A549 (cell line): ENCODE measurements at regions not wholly inside any gene's neighbourhood (a gene's known extent, or its start where the extent isn't known, plus 50 kb on each side); places are given as distances from the start of the nearest gene placed in this dataset.

Source experiments
- ATAC-seq, 2 experiments: fragments of 200-7000 bp in 1 of 2; fragments of >200 bp in 1 of 2; cut with Nextera tagmentation in 1 of 2; cut with Tn5 transposase in 1 of 2; 3 replicates each; pipeline versions ENCODE4 v1.8.0 to v1.9.1; 2018 to 2020; ENCODE audit warnings: mild to moderate bottlenecking in 1 of 2, moderate library complexity in 1 of 2
- CTCF ChIA-PET: fragments of 300-600 bp; sonication (Branson Sonifier 250); formaldehyde crosslinking; extraction: SDS; loops from one replicate; lab custom pipeline; 2021; ENCODE audit warnings: antibody characterized with exemption, inconsistent platforms; lab: Yijun Ruan, JAX
- POLR2A ChIA-PET: fragments of 350-600 bp; formaldehyde crosslinking; extraction: SDS; loops from one replicate; lab custom pipeline; 2021; ENCODE audit warnings: antibody characterized with exemption, inconsistent platforms; lab: Yijun Ruan, JAX
- DNase-seq, 2 experiments: peaks; one replicate each; pipeline versions ENCODE4 v3.0.0 to v3.0.0-alpha.2; 2011 to 2016; ENCODE audit warnings: low read depth in 1 of 2, low spot score in 1 of 2
- FAIRE-seq: peaks from 2 replicates; lab custom pipeline; 2011; peaks lifted over from hg19 to GRCh38; lab: Jason Lieb, UNC
- H3K27ac ChIP-seq, 2 experiments: fragments of >200 bp; sonication (Bioruptor Twin); formaldehyde crosslinking; 3 replicates each; pipeline ENCODE4 v1.5.1; 2016 to 2017
- H3K4me1 ChIP-seq: fragments of >200 bp; sonication (Bioruptor Twin); formaldehyde crosslinking; 3 replicates; pipeline ENCODE4 v1.6.1; 2016
- H3K4me2 ChIP-seq: fragments of >200 bp; sonication (Bioruptor Twin); formaldehyde crosslinking; 3 replicates; pipeline ENCODE4 v1.6.1; 2016
- H3K4me3 ChIP-seq: fragments of >200 bp; sonication (Bioruptor Twin); formaldehyde crosslinking; 3 replicates; pipeline ENCODE4 v1.5.1; 2016
- H3K9me3 ChIP-seq: fragments of >200 bp; sonication (Bioruptor Twin); formaldehyde crosslinking; 3 replicates; pipeline ENCODE4 v1.6.1; 2016
- BHLHE40 ChIP-seq: IDR thresholded peaks from 2 replicates; pipeline ENCODE4 v1.6.1; 2012; ENCODE audit warnings: low read depth, low read length, inconsistent platforms
- CBX2 ChIP-seq: fragments of 200-600 bp; sonication (generic); IDR thresholded peaks from 2 replicates; pipeline ENCODE4 v1.6.1; 2016; ENCODE audit warnings: low read depth, mild to moderate bottlenecking, borderline replicate concordance
- CEBPB ChIP-seq, 2 experiments: fragments of >200 bp in 1 of 2; sonication (Bioruptor Twin) in 1 of 2; formaldehyde crosslinking in 1 of 2; IDR thresholded peaks; 2 replicates each; pipeline ENCODE4 v1.6.1; 2012 to 2016
- CHD2 ChIP-seq: fragments of 150-350 bp; IDR thresholded peaks from 2 replicates; pipeline ENCODE4 v1.6.1; 2014; ENCODE audit warnings: low read length; ENCODE audit not compliant: partially characterized antibody
- EHF ChIP-seq: fragments of 250-450 bp; sonication (Bioruptor Pico); IDR thresholded peaks from 2 replicates; pipeline ENCODE4 v1.5.0; 2020; ENCODE audit warnings: mild to moderate bottlenecking
- EHMT2 ChIP-seq: fragments of 200-600 bp; sonication (generic); IDR thresholded peaks from 2 replicates; pipeline ENCODE4 v1.6.1; 2016; ENCODE audit warnings: antibody characterized with exemption, low read depth, mild to moderate bottlenecking, moderate library complexity
- EP300 ChIP-seq, 2 experiments: fragments of >200 bp; sonication (Bioruptor Twin); formaldehyde crosslinking; IDR thresholded peaks; 2 replicates in 1 of 2; 3 replicates in 1 of 2; pipeline ENCODE4 v1.6.1; 2016 to 2017
- FOSB ChIP-seq: fragments of 250-450 bp; sonication (Bioruptor Pico); IDR thresholded peaks from 2 replicates; pipeline ENCODE4 v1.5.0; 2020; ENCODE audit warnings: mild to moderate bottlenecking, moderate library complexity
- FOXS1 ChIP-seq: fragments of 250-450 bp; sonication (Bioruptor Pico); IDR thresholded peaks from 2 replicates; pipeline ENCODE4 v1.5.0; 2020; ENCODE audit warnings: mild to moderate bottlenecking, moderate library complexity
- HDAC2 ChIP-seq: fragments of 200-600 bp; sonication (generic); IDR thresholded peaks from 2 replicates; pipeline ENCODE4 v1.6.1; 2016
- PHF8 ChIP-seq: fragments of 200-600 bp; sonication (generic); IDR thresholded peaks from 2 replicates; pipeline ENCODE4 v1.6.1; 2016; ENCODE audit warnings: low read depth, mild to moderate bottlenecking, antibody characterized with exemption, moderate library complexity, borderline replicate concordance
- POLR2A ChIP-seq: IDR thresholded peaks from 2 replicates; pipeline ENCODE4 v1.6.1; 2012; ENCODE audit warnings: mild to moderate bottlenecking, low read length
- POLR2AphosphoS2 ChIP-seq: conservative IDR thresholded peaks from 2 replicates; pipeline ENCODE4 v1.6.1; 2012; ENCODE audit warnings: low read length, improper control_type of control experiment, inconsistent platforms
- RAD21 ChIP-seq, 2 experiments: fragments of >200 bp in 1 of 2; sonication (Bioruptor Twin) in 1 of 2; formaldehyde crosslinking in 1 of 2; IDR thresholded peaks in 1 of 2; conservative IDR thresholded peaks in 1 of 2; 2 replicates in 1 of 2; 3 replicates in 1 of 2; pipeline ENCODE4 v1.6.1; 2012 to 2018; ENCODE audit warnings: inconsistent platforms in 1 of 2
- RNF2 ChIP-seq: fragments of 200-600 bp; sonication (generic); IDR thresholded peaks from 2 replicates; pipeline ENCODE4 v1.6.1; 2016; ENCODE audit warnings: low read depth, mild to moderate bottlenecking, antibody characterized with exemption, moderate library complexity, borderline replicate concordance
- TP53 ChIP-seq: fragments of 250-450 bp; sonication (Bioruptor Pico); IDR thresholded peaks from 2 replicates; pipeline ENCODE4 v1.5.0; 2021; ENCODE audit warnings: mild to moderate bottlenecking, moderate library complexity
- ZFP36 ChIP-seq: fragments of 450-650 bp; IDR thresholded peaks from 2 replicates; pipeline ENCODE4 v1.6.1; 2014; ENCODE audit warnings: borderline replicate concordance; ENCODE audit not compliant: partially characterized antibody
- WGBS: methylation state at CpG from one replicate; pipeline ENCODE4 v1.1.6; 2017; ENCODE audit errors: missing lambda C conversion rate; 5-methylcytosine and 5-hydroxymethylcytosine counted together
- TF ChIP-seq, protein P1 (sequence below): fragments of 450-650 bp; IDR thresholded peaks from 2 replicates; pipeline ENCODE4 v1.6.1; 2014; ENCODE audit warnings: antibody characterized with exemption
- TF ChIP-seq, protein P2 (sequence below): IDR thresholded peaks from 2 replicates; pipeline ENCODE4 v1.6.1; 2012; ENCODE audit warnings: low read depth, borderline replicate concordance
- TF ChIP-seq, protein P3 (sequence below): fragments of 250-450 bp; sonication (Bioruptor Pico); IDR thresholded peaks from 2 replicates; pipeline ENCODE4 v1.5.0; 2020; ENCODE audit warnings: low read depth, mild to moderate bottlenecking, moderate library complexity
- TF ChIP-seq, protein P4 (sequence below): fragments of >200 bp; sonication (Bioruptor Twin); formaldehyde crosslinking; IDR thresholded peaks from 3 replicates; pipeline ENCODE4 v1.6.1; 2016
- TF ChIP-seq, protein P5 (sequence below): fragments of 200-600 bp; sonication (generic); IDR thresholded peaks from 2 replicates; pipeline ENCODE4 v1.6.1; 2016; ENCODE audit warnings: antibody characterized with exemption, mild to moderate bottlenecking, moderate library complexity
- TF ChIP-seq, protein P6 (sequence below): IDR thresholded peaks from 2 replicates; pipeline ENCODE4 v1.6.1; 2012

DNA sequence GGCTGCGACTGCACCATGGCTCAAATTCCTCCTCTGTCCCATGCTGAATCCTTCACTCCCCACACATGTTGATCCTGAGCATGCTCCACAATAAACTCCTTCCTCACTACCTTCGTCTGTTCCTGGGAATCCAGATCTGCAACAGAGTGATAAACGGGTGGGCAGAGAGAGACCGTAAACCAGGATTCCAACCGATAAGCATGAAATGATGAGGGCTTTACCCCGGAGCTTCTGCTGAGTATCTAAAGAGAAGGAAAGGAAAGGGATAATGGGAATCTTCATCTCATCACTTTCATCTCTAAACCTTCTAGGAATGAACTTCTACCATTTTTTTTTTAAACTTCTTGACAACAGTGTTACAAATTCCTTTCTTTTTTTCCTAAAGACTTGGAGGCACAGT, 329.3 kb upstream of the TNP1 start:
- no peak for ATAC-seq
- CTCF ChIA-PET: interaction anchor here (0.5 kb wide), 1 partner anchor 244 kb away, joined by 4 read pairs; no protein-coding TSS in a partner anchor
- FAIRE-seq: no peak
- TF ChIP-seq FOSB (no peak), CHD2 (no peak), EHMT2 (no peak), ZFP36 (no peak), EHF (no peak), POLR2AphosphoS2 (no peak), FOXS1 (CRISPR knock-in tag) (no peak), TP53 (CRISPR knock-in tag) (no peak), CBX2 (no peak), POLR2A (no peak), PHF8 (no peak), CEBPB (IDR thresholded peaks at IDR 0.05) (no peak), RNF2 (no peak), RAD21 (conservative IDR thresholded peaks at IDR 0.05 in 1 of 2, IDR thresholded peaks at IDR 0.05 in 1 of 2) (no peak)
- TF ChIP-seq, protein P1, sequence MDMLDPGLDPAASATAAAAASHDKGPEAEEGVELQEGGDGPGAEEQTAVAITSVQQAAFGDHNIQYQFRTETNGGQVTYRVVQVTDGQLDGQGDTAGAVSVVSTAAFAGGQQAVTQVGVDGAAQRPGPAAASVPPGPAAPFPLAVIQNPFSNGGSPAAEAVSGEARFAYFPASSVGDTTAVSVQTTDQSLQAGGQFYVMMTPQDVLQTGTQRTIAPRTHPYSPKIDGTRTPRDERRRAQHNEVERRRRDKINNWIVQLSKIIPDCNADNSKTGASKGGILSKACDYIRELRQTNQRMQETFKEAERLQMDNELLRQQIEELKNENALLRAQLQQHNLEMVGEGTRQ: no peak
- TF ChIP-seq, protein P2, sequence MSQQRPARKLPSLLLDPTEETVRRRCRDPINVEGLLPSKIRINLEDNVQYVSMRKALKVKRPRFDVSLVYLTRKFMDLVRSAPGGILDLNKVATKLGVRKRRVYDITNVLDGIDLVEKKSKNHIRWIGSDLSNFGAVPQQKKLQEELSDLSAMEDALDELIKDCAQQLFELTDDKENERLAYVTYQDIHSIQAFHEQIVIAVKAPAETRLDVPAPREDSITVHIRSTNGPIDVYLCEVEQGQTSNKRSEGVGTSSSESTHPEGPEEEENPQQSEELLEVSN: no peak
- TF ChIP-seq, protein P3, sequence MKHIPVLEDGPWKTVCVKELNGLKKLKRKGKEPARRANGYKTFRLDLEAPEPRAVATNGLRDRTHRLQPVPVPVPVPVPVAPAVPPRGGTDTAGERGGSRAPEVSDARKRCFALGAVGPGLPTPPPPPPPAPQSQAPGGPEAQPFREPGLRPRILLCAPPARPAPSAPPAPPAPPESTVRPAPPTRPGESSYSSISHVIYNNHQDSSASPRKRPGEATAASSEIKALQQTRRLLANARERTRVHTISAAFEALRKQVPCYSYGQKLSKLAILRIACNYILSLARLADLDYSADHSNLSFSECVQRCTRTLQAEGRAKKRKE (CRISPR knock-in tag): no peak
- TF ChIP-seq, protein P4, sequence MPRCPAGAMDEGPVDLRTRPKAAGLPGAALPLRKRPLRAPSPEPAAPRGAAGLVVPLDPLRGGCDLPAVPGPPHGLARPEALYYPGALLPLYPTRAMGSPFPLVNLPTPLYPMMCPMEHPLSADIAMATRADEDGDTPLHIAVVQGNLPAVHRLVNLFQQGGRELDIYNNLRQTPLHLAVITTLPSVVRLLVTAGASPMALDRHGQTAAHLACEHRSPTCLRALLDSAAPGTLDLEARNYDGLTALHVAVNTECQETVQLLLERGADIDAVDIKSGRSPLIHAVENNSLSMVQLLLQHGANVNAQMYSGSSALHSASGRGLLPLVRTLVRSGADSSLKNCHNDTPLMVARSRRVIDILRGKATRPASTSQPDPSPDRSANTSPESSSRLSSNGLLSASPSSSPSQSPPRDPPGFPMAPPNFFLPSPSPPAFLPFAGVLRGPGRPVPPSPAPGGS: no peak
- TF ChIP-seq, protein P5, sequence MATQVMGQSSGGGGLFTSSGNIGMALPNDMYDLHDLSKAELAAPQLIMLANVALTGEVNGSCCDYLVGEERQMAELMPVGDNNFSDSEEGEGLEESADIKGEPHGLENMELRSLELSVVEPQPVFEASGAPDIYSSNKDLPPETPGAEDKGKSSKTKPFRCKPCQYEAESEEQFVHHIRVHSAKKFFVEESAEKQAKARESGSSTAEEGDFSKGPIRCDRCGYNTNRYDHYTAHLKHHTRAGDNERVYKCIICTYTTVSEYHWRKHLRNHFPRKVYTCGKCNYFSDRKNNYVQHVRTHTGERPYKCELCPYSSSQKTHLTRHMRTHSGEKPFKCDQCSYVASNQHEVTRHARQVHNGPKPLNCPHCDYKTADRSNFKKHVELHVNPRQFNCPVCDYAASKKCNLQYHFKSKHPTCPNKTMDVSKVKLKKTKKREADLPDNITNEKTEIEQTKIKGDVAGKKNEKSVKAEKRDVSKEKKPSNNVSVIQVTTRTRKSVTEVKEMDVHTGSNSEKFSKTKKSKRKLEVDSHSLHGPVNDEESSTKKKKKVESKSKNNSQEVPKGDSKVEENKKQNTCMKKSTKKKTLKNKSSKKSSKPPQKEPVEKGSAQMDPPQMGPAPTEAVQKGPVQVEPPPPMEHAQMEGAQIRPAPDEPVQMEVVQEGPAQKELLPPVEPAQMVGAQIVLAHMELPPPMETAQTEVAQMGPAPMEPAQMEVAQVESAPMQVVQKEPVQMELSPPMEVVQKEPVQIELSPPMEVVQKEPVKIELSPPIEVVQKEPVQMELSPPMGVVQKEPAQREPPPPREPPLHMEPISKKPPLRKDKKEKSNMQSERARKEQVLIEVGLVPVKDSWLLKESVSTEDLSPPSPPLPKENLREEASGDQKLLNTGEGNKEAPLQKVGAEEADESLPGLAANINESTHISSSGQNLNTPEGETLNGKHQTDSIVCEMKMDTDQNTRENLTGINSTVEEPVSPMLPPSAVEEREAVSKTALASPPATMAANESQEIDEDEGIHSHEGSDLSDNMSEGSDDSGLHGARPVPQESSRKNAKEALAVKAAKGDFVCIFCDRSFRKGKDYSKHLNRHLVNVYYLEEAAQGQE: no peak
- H3K4me2 ChIP-seq: no peak overlapping the region
- no peak for DNase-seq
- WGBS: 86% methylated on average over 6 of the region's 6 CpGs
- H3K4me1 ChIP-seq: no peaks in the 10 kb centered on the region
- H3K4me3 ChIP-seq: no peak overlapping the region
- H3K9me3 ChIP-seq: no peaks in the 10 kb centered on the region
- no peak overlapping the region for H3K27ac ChIP-seq
- POLR2A ChIA-PET: no interaction called here

DNA sequence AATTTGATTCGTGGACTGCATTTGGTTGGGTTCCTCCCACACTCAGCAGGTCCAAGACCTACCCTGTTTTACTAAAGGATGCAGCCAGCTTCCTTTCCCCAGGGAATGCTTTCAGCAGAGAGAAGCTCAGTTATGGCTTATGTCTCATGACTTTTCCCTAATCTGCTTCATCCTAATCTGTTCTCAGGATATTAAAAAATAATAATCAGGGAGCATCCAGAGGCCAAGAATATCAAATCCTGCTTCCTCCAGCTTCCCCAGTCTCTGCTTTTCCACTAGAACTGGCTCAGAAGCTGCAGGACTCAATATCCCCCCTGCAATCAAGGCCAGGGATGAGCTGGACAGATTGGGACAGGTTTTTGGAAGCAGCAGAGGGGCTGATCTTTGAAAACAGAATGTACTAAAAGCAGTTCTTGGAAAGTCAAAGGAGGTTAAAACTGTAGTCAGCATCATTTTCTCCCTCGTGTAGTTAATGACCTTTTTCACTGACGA, 326.9 kb upstream of the TNP1 start:
- H3K9me3 ChIP-seq: no peaks in the 10 kb centered on the region
- WGBS: 56% methylated on average over 3 of the region's 3 CpGs
- CTCF ChIA-PET: no interaction called here

More for the DNA sequence above, 326.9 kb upstream of the TNP1 start:
- no peak overlapping the region for H3K27ac ChIP-seq
- no peak overlapping the region for H3K4me2 ChIP-seq
- no peak for DNase-seq
- no peak for ATAC-seq
- TF ChIP-seq EP300 (IDR thresholded peaks at IDR 0.05): no peak
- no peak for TF ChIP-seq BHLHE40
- no peak for TF ChIP-seq FOSB
- TF ChIP-seq, protein P6, sequence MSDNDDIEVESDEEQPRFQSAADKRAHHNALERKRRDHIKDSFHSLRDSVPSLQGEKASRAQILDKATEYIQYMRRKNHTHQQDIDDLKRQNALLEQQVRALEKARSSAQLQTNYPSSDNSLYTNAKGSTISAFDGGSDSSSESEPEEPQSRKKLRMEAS: no peak
- TF ChIP-seq HDAC2: no peak
- FAIRE-seq: no peak
- POLR2A ChIA-PET: no interaction called here
- H3K4me1 ChIP-seq: no peaks in the 10 kb centered on the region
- no peak overlapping the region for H3K4me3 ChIP-seq
